Ishikawa (cell line): ENCODE measurements at regions not wholly inside any gene's neighbourhood (a gene's known extent, or its start where the extent isn't known, plus 50 kb on each side); places are given as distances from the start of the nearest gene placed in this dataset.

Experiments used
- CEBPB ChIP-seq: IDR thresholded peaks from 2 replicates; pipeline ENCODE4 v1.6.1; 2012
- CREB1 ChIP-seq: IDR thresholded peaks from 2 replicates; pipeline ENCODE4 v1.6.1; 2012; ENCODE audit warnings: low read depth
- EGR1 ChIP-seq: IDR thresholded peaks from 2 replicates; pipeline ENCODE4 v1.6.1; 2012
- EP300 ChIP-seq: IDR thresholded peaks from 2 replicates; pipeline ENCODE4 v1.6.1; 2012; ENCODE audit warnings: borderline replicate concordance
- FOXM1 ChIP-seq: IDR thresholded peaks from 2 replicates; pipeline ENCODE4 v1.6.1; 2012; ENCODE audit warnings: low read depth, borderline replicate concordance
- NFIC ChIP-seq: IDR thresholded peaks from 2 replicates; pipeline ENCODE4 v1.6.1; 2012
- RAD21 ChIP-seq: IDR thresholded peaks from 2 replicates; pipeline ENCODE4 v1.6.1; 2012; ENCODE audit warnings: low read depth
- TAF1 ChIP-seq: IDR thresholded peaks from 2 replicates; pipeline ENCODE4 v1.6.1; 2012; ENCODE audit warnings: low read depth, mild to moderate bottlenecking
- TCF12 ChIP-seq: IDR thresholded peaks from 2 replicates; pipeline ENCODE4 v1.6.1; 2012; ENCODE audit warnings: low read depth
- TEAD4 ChIP-seq: IDR thresholded peaks from 2 replicates; pipeline ENCODE4 v1.6.1; 2012
- YY1 ChIP-seq: IDR thresholded peaks from 2 replicates; pipeline ENCODE4 v1.6.1; 2012; ENCODE audit warnings: low read depth
- ZBTB7A ChIP-seq: IDR thresholded peaks from 2 replicates; pipeline ENCODE4 v1.6.1; 2012; ENCODE audit warnings: low read depth
- TF ChIP-seq, protein P1 (sequence below): IDR thresholded peaks from 2 replicates; pipeline ENCODE4 v1.6.1; 2012
- TF ChIP-seq, protein P2 (sequence below): IDR thresholded peaks from 2 replicates; pipeline ENCODE4 v1.6.1; 2012
- TF ChIP-seq, protein P3 (sequence below): IDR thresholded peaks from 2 replicates; pipeline ENCODE4 v1.6.1; 2012; ENCODE audit warnings: low read depth, mild to moderate bottlenecking

DNA sequence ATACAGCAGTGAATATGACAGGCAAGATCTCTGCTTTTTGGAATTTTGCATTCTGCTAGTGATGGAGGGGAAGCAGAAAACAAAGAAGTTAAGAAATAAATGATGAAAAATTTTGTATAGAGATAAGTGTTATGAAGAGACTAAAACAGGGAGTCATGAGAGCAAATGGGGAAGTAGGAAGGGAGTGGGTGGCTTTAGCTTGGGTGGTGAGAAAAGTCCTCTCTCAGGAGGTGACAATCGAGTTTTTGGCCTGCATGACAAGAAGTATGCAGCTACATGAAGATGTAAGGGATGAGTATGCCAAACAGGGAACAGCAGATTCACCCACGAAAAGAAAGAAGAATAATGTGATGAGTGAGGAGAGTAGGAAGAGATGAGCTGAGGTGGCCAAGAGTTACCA lies 80.7 kb upstream of the MPPED2 start:
- TF ChIP-seq, protein P1, sequence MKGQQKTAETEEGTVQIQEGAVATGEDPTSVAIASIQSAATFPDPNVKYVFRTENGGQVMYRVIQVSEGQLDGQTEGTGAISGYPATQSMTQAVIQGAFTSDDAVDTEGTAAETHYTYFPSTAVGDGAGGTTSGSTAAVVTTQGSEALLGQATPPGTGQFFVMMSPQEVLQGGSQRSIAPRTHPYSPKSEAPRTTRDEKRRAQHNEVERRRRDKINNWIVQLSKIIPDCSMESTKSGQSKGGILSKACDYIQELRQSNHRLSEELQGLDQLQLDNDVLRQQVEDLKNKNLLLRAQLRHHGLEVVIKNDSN = no peak
- TF ChIP-seq RAD21 (no peak), YY1 (no peak), ZBTB7A (no peak), CEBPB (no peak), TEAD4 (no peak), EP300 (no peak), EGR1 (no peak), TCF12 (no peak), NFIC (no peak), TAF1 (no peak), FOXM1 (no peak), CREB1 (no peak)
- TF ChIP-seq, protein P2, sequence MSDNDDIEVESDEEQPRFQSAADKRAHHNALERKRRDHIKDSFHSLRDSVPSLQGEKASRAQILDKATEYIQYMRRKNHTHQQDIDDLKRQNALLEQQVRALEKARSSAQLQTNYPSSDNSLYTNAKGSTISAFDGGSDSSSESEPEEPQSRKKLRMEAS = no peak
- TF ChIP-seq, protein P3, sequence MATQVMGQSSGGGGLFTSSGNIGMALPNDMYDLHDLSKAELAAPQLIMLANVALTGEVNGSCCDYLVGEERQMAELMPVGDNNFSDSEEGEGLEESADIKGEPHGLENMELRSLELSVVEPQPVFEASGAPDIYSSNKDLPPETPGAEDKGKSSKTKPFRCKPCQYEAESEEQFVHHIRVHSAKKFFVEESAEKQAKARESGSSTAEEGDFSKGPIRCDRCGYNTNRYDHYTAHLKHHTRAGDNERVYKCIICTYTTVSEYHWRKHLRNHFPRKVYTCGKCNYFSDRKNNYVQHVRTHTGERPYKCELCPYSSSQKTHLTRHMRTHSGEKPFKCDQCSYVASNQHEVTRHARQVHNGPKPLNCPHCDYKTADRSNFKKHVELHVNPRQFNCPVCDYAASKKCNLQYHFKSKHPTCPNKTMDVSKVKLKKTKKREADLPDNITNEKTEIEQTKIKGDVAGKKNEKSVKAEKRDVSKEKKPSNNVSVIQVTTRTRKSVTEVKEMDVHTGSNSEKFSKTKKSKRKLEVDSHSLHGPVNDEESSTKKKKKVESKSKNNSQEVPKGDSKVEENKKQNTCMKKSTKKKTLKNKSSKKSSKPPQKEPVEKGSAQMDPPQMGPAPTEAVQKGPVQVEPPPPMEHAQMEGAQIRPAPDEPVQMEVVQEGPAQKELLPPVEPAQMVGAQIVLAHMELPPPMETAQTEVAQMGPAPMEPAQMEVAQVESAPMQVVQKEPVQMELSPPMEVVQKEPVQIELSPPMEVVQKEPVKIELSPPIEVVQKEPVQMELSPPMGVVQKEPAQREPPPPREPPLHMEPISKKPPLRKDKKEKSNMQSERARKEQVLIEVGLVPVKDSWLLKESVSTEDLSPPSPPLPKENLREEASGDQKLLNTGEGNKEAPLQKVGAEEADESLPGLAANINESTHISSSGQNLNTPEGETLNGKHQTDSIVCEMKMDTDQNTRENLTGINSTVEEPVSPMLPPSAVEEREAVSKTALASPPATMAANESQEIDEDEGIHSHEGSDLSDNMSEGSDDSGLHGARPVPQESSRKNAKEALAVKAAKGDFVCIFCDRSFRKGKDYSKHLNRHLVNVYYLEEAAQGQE = no peak

DNA sequence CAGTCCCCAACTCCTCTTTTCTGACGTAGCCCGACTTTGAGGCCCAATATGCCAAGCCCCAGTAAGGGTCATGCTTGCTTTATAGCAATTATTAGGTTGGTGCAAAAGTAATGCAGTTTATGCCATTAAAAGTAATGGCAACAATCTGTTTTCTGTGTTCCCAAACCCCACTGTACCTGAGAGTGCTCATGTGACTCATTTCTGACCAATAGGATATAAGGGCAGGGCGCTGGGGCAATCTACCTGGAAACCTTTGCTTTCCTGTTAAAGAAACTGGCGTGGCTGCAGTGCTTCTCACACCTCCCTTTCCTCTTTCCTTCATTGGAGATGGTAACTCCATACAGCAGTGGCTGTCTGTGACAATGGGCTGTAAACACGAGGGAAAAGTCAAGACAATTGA lies 78.9 kb upstream of the MPPED2 start:
- TF ChIP-seq FOXM1 = no peak
- TF ChIP-seq, protein P1 = peak; percentile 38; the same call in 1 of the 2 replicates

DNA sequence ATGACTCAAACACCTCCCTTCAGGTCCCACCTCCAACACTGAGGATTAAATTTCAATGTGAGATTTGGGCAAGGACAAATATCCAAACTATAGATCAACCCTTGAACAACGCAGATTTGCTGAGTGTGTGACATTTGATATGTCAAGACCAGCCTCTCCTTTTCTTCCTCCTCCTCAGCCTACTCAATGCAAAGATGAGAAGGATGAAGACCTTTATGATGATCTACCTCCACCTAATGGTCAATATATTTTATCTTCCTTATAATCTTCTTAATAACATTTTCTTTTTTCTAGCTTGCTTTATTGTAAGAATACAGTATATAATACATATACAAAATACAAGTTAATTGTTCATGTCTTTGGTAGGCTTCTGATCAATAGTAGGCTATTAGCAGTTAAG lies 67.5 kb upstream of the MPPED2 start:
- TF ChIP-seq RAD21 = peak; percentile 52
- no peak for TF ChIP-seq CREB1

DNA sequence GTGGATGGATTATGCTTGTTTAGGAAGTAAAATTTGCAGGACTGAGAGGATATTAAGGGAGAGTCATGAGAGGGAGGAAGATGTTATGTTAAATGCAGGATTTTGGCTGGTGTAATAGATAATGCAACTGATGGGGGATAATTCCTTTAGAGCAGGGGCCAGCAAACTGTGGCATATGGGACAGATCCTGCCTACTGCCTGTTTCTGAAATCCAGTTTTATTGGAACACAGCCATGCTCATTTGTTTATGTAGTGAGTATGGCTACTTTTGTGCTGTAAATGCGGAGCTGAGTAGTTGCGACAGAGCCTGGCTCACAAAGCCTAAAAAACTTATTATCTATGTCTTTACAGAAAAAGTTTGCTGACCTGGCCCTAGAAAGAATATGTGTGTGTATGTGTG lies 66.6 kb upstream of the MPPED2 start:
- TF ChIP-seq YY1 = no peak
- TF ChIP-seq RAD21 = no peak
- TF ChIP-seq NFIC = no peak
- TF ChIP-seq TAF1 = no peak
- no peak for TF ChIP-seq EP300
- TF ChIP-seq, protein P1 = no peak
- TF ChIP-seq, protein P2 = no peak
- no peak for TF ChIP-seq ZBTB7A
- TF ChIP-seq FOXM1 = no peak
- no peak for TF ChIP-seq TCF12
- no peak for TF ChIP-seq CREB1
- no peak for TF ChIP-seq TEAD4
- no peak for TF ChIP-seq EGR1

DNA sequence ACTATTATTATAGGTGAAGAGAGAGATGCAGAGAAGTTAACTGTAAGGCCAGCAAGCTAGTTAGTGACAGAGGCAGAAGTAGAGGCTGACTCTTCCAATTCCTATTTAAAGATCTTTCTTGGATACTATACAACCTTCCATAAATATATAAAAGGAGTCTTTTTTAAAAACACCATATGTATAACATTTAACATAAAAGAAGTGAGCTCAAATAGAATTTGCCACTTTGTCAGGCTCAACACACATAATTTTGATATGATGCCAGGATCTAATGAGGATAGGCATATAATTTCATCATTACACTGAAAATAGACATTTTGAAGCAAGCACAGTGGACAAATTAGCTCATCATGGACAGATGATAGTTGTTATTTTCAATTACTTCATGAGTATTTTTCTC lies 64.1 kb upstream of the MPPED2 start:
- TF ChIP-seq, protein P3 = no peak
- TF ChIP-seq RAD21 (no peak), NFIC (no peak), YY1 (no peak), FOXM1 (no peak), TCF12 (no peak), CREB1 (no peak), EGR1 (no peak), ZBTB7A (no peak), TAF1 (no peak)
- TF ChIP-seq, protein P1 = no peak
- TF ChIP-seq, protein P2 = no peak
